Endothelial cell of umbilical vein (primary cell): ENCODE measurements at regions not wholly inside any gene's neighbourhood (a gene's known extent, or its start where the extent isn't known, plus 50 kb on each side); places are given as distances from the start of the nearest gene placed in this dataset.

ENCODE experiments used
- BruUV-seq: library from RNA; stranded (reverse); fragments of 400-500 nt; replicated peaks from 2 replicates; lab custom pipeline; 2021; lab: Mats Ljungman, UMichigan
- CTCF ChIA-PET: fragments of 300-600, 350-600 bp; sonication (Branson Sonifier 250); formaldehyde crosslinking; loops from one replicate; lab custom pipeline; 2021; ENCODE audit warnings: antibody characterized with exemption, inconsistent platforms; lab: Charles Lee
- POLR2A ChIA-PET: fragments of 300-600, 350-600 bp; sonication (Branson Sonifier 250); formaldehyde crosslinking; loops from one replicate; lab custom pipeline; 2021; ENCODE audit warnings: antibody characterized with exemption, inconsistent platforms; lab: Charles Lee
- DNase-seq: peaks from one replicate; pipeline ENCODE4 v3.0.0-alpha.2; 2011; ENCODE audit warnings: low read depth, low spot score
- FAIRE-seq: peaks from 2 replicates; lab custom pipeline; 2011; peaks lifted over from hg19 to GRCh38; lab: Jason Lieb, UNC
- H2AFZ ChIP-seq: 2 replicates; pipeline ENCODE4 v1.6.0; 2012; ENCODE audit warnings: low read depth, low read length, control low read depth, inconsistent platforms
- H3K27ac ChIP-seq: 2 replicates; pipeline ENCODE4 v1.5.1; 2011; ENCODE audit warnings: low read depth, mild to moderate bottlenecking, control low read depth, low read length, moderate library complexity; ENCODE audit not compliant: insufficient read depth
- H3K27me3 ChIP-seq, 2 experiments: 2 replicates each; pipeline versions ENCODE4 v1.6.0 to v1.6.1; 2011; ENCODE audit warnings: low read length in 2 of 2, mixed read lengths in 1 of 2; ENCODE audit not compliant: control insufficient read depth in 2 of 2, insufficient read depth in 2 of 2
- H3K36me3 ChIP-seq, 2 experiments: 2 replicates in 1 of 2; 3 replicates in 1 of 2; pipeline ENCODE4 v1.5.1; 2011; ENCODE audit warnings: low read length in 2 of 2, mild to moderate bottlenecking in 1 of 2, moderate library complexity in 1 of 2; ENCODE audit not compliant: control insufficient read depth in 2 of 2, insufficient read depth in 2 of 2; ENCODE audit errors: extremely low read depth in 1 of 2
- H3K4me1 ChIP-seq: 3 replicates; pipeline ENCODE4 v1.5.1; 2011; ENCODE audit warnings: mild to moderate bottlenecking, low read length; ENCODE audit not compliant: control insufficient read depth, insufficient read depth; ENCODE audit errors: extremely low read depth
- H3K4me2 ChIP-seq: 2 replicates; pipeline ENCODE4 v1.6.1; 2011; ENCODE audit warnings: low read length, control low read depth, mixed read lengths; ENCODE audit not compliant: insufficient read depth
- H3K4me3 ChIP-seq, 3 experiments: fragments of 200-600 bp in 1 of 3; sonication (generic), shearing (Covaris generic) in 1 of 3; replicated peaks in 1 of 3; 2 replicates each; pipeline ENCODE4 v1.5.1; 2011 to 2016; ENCODE audit warnings: control low read depth in 3 of 3, low read length in 3 of 3, mild to moderate bottlenecking in 2 of 3, inconsistent platforms in 1 of 3, low read depth in 1 of 3, moderate library complexity in 1 of 3; ENCODE audit not compliant: insufficient read depth in 1 of 3
- H3K79me2 ChIP-seq: 2 replicates; pipeline ENCODE4 v1.6.0; 2012; ENCODE audit warnings: low read length, inconsistent platforms; ENCODE audit not compliant: control insufficient read depth, insufficient read depth
- H3K9ac ChIP-seq: replicated peaks from 2 replicates; pipeline ENCODE3; 2011; ENCODE audit warnings: low read length, control low read depth; ENCODE audit not compliant: insufficient read depth; ENCODE audit errors: extremely low read depth
- H3K9me1 ChIP-seq: replicated peaks from 3 replicates; pipeline ENCODE4 v1.6.0; 2011; ENCODE audit warnings: mild to moderate bottlenecking, low read length; ENCODE audit not compliant: control insufficient read depth, insufficient read depth; ENCODE audit errors: extremely low read depth
- H3K9me3 ChIP-seq: replicated peaks from 2 replicates; pipeline ENCODE4 v1.5.1; 2012; ENCODE audit warnings: low read length, inconsistent platforms; ENCODE audit not compliant: control insufficient read depth, insufficient read depth
- H4K20me1 ChIP-seq: replicated peaks from 2 replicates; pipeline ENCODE3; 2011; ENCODE audit warnings: mild to moderate bottlenecking, low read length; ENCODE audit not compliant: control insufficient read depth, insufficient read depth; ENCODE audit errors: extremely low read depth
- EZH2 ChIP-seq: IDR thresholded peaks from 2 replicates; pipeline ENCODE4 v1.6.1; 2012; ENCODE audit warnings: borderline replicate concordance, low read depth, mild to moderate bottlenecking, moderate library complexity, low read length, inconsistent platforms; ENCODE audit not compliant: severe bottlenecking
- FOS ChIP-seq: IDR thresholded peaks from 2 replicates; pipeline ENCODE4 v1.6.1; 2011; ENCODE audit warnings: mild to moderate bottlenecking, low read length, moderate library complexity, borderline replicate concordance; ENCODE audit not compliant: insufficient read depth
- GATA2 ChIP-seq: IDR thresholded peaks from 2 replicates; pipeline ENCODE4 v1.7.0; 2011; ENCODE audit warnings: low read depth, mild to moderate bottlenecking, moderate library complexity, mixed read lengths, low read length; ENCODE audit not compliant: insufficient read length, insufficient read depth
- JUN ChIP-seq: IDR thresholded peaks from 2 replicates; pipeline ENCODE4 v1.6.1; 2011; ENCODE audit warnings: borderline replicate concordance, low read depth; ENCODE audit not compliant: insufficient read length, insufficient read depth
- MYC ChIP-seq: IDR thresholded peaks from one replicate; pipeline ENCODE4 v1.6.1; 2011; ENCODE audit warnings: mild to moderate bottlenecking, low read depth, low read length
- POLR2A ChIP-seq: IDR thresholded peaks from 2 replicates; pipeline ENCODE4 v1.6.1; 2012; ENCODE audit warnings: low read depth, mild to moderate bottlenecking, control low read depth, low read length
- POLR2AphosphoS5 ChIP-seq: IDR thresholded peaks from 2 replicates; pipeline ENCODE4 v1.6.1; 2012; ENCODE audit warnings: low read depth, mild to moderate bottlenecking, control low read depth, low read length, moderate library complexity; ENCODE audit not compliant: insufficient read depth
- dilution Hi-C: fragments of 300-500 bp; cut with MboI; formaldehyde crosslinking; loops from one replicate; pipeline ENCODE4 v1.15.0; 2019; ENCODE audit warnings: low sequenced_read_pairs; ENCODE audit not compliant: extremely low pct_ligation_motif_present
- intact Hi-C: fragments of 100-400 bp; cut with micrococcal nuclease; formaldehyde crosslinking; loops from one replicate; pipeline ENCODE4 v1.10.0; 2022
- TF ChIP-seq, protein P1 (sequence below): IDR thresholded peaks from 2 replicates; pipeline ENCODE4 v1.6.1; 2011; ENCODE audit not compliant: insufficient read depth, insufficient read length
- TF ChIP-seq, protein P2 (sequence below), 2 donors: IDR thresholded peaks; 1 replicate in 1 of 2; 2 replicates in 1 of 2; pipeline ENCODE4 v1.5.1; 2011; ENCODE audit warnings: low read length in 2 of 2, mild to moderate bottlenecking in 2 of 2, moderate library complexity in 2 of 2, control low read depth in 1 of 2, inconsistent platforms in 1 of 2, low read depth in 1 of 2; ENCODE audit not compliant: insufficient read depth in 1 of 2; ENCODE audit errors: extremely low read depth in 1 of 2

DNA sequence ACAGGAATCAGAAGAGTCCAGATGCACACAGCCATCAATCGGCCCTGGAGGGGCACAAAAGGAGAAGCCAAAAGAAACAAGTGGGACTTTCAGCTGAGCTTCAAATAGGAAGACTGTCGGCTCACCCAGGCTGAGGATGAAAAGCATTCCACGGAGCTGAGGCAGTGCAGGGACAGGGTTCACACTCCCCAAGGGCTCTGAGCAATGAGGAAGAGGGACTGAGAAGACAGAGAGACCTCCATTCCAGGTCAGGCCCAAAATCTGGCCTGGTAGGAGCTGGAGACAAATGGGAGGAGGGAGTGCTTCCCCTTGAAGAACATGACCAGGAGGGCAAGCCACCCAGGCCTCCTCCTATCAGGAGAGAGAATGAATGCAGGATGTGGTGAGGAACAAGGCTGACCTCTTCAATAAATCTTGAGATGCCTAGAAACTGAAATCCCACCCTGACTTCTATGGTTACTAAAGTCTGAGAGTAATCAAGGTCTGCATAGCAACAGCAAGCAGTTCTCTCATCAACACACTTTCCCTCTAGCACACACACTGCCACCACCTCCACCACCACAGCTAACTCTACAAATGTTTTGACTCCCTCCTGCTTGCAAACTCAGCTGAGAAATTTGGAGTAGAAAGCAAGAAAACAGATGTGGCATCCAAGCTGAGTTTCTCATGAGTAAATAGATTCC is 434.4 kb downstream of the TNS1 start:
- ChIA-PET POLR2A (no interaction called here), CTCF (no interaction called here)
- Histone ChIP-seq H3K79me2 (no peaks in the 10 kb centered on the region), H2AFZ (no peak overlapping the region), H3K9me3 (no peaks in the 10 kb centered on the region), H3K9me1 (no peaks in the 10 kb centered on the region), H4K20me1 (no peaks in the 10 kb centered on the region), H3K4me3 (no peak overlapping the region), H3K9ac (no peak overlapping the region), H3K27me3 (no peaks in the 10 kb centered on the region), H3K36me3 (no peaks in the 10 kb centered on the region), H3K4me1 (no peaks in the 10 kb centered on the region), H3K27ac (no peak overlapping the region), H3K4me2 (no peak overlapping the region)
- no TSS peak for BruUV-seq
- intact Hi-C loops, result no loop called here
- no peak for FAIRE-seq
- TF ChIP-seq POLR2AphosphoS5, result no peak
- dilution Hi-C loops, result no loop called here
- DNase-seq, result no peak

DNA sequence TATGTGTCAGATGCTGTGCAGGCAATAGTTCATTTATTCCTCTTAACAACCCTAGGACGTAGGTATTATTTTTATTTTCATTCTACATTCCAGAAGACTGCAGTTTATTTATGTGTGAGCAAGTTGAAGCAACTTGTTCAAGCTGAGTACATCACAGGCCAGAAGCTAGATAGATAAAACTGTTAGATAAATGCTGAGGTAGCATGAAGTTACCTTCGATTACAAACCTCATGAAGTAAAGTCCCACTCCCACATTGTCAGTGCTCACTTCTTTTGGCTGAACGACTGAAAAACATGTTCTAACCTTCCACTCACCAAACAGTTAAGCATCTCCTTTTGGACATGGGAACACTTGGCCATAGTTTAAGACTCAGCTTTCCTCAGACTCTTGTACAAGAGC is 439.2 kb downstream of the TNS1 start:
- TF ChIP-seq GATA2 (no peak), JUN (no peak), POLR2AphosphoS5 (no peak), POLR2A (no peak), FOS (no peak), EZH2 (no peak), MYC (no peak)
- TF ChIP-seq, protein P1, sequence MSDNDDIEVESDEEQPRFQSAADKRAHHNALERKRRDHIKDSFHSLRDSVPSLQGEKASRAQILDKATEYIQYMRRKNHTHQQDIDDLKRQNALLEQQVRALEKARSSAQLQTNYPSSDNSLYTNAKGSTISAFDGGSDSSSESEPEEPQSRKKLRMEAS, result no peak
- TF ChIP-seq, protein P2, sequence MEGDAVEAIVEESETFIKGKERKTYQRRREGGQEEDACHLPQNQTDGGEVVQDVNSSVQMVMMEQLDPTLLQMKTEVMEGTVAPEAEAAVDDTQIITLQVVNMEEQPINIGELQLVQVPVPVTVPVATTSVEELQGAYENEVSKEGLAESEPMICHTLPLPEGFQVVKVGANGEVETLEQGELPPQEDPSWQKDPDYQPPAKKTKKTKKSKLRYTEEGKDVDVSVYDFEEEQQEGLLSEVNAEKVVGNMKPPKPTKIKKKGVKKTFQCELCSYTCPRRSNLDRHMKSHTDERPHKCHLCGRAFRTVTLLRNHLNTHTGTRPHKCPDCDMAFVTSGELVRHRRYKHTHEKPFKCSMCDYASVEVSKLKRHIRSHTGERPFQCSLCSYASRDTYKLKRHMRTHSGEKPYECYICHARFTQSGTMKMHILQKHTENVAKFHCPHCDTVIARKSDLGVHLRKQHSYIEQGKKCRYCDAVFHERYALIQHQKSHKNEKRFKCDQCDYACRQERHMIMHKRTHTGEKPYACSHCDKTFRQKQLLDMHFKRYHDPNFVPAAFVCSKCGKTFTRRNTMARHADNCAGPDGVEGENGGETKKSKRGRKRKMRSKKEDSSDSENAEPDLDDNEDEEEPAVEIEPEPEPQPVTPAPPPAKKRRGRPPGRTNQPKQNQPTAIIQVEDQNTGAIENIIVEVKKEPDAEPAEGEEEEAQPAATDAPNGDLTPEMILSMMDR (IDR thresholded peaks at IDR 0.05; ENCODE audit: extremely low read depth in 1 of 2, insufficient read depth in 1 of 2, low read depth in 1 of 2, low read length in 2 of 2), result no peak
- ChIA-PET POLR2A (no interaction called here), CTCF (no interaction called here)
- Histone ChIP-seq H3K9ac (no peak overlapping the region), H3K4me3 (no peak overlapping the region), H3K27me3 (no peaks in the 10 kb centered on the region), H3K4me2 (no peak overlapping the region), H3K9me1 (no peaks in the 10 kb centered on the region), H3K36me3 (no peaks in the 10 kb centered on the region), H3K79me2 (no peaks in the 10 kb centered on the region), H2AFZ (no peak overlapping the region), H3K27ac (no peak overlapping the region), H3K4me1 (no peaks in the 10 kb centered on the region), H4K20me1 (no peaks in the 10 kb centered on the region), H3K9me3 (no peaks in the 10 kb centered on the region)
- dilution Hi-C loops (no loop called here), intact Hi-C loops (no loop called here)
- DNase-seq (no peak), FAIRE-seq (no peak)
- BruUV-seq, result no TSS peak
